Fibroblast of skin of abdomen (primary cell): ENCODE measurements at regions not wholly inside any gene's neighbourhood (a gene's known extent, or its start where the extent isn't known, plus 50 kb on each side); places are given as distances from the start of the nearest gene placed in this dataset.

Experiments used
- DNase-seq: peaks from one replicate; pipeline ENCODE4 v3.0.0-alpha.2; 2013

- no peak for DNase-seq
Measured at GRCh38 chr3:161444694-161445077, 51.9 kb upstream of the OTOL1 start.

GRCh38 chr3:161443921-161444693 lies 52.5 kb upstream of the OTOL1 start:
- DNase-seq: no peak

GRCh38 chr3:161430307-161430706 lies 59.0 kb upstream of the SPTSSB start:
- DNase-seq: no peak

- DNase-seq: no peak
Measured at GRCh38 chr3:161427347-161427746, 56.0 kb upstream of the SPTSSB start.

- DNase-seq: no peak
Measured at GRCh38 chr3:161426758-161427157, 55.4 kb upstream of the SPTSSB start.

- DNase-seq: peak; percentile 32
Measured at GRCh38 chr3:161423911-161424522, 52.7 kb upstream of the SPTSSB start.

- no peak for DNase-seq
Measured at GRCh38 chr3:161422171-161422700, 50.9 kb upstream of the SPTSSB start.
